ENCODE measurements at regions not wholly inside any gene's neighbourhood (a gene's known extent, or its start where the extent isn't known, plus 50 kb on each side); places are given as distances from the start of the nearest gene placed in this dataset.

GRCh38 chr6:135672256-135672655 is 174.7 kb upstream of the AHI1 start:
- Histone ChIP-seq H3K4me2 (ENCODE audit: insufficient read depth in 1 of 2, low read depth in 2 of 2, low read length in 2 of 2) (no peak overlapping the region), H3K27ac (ENCODE audit: low read depth, low read length) (no peak overlapping the region), H3K4ac (replicated peaks; ENCODE audit: insufficient read length, low read depth, low read length) (no peak overlapping the region), H3K9ac (replicated peaks in 1 of 4; ENCODE audit: extremely low read depth in 1 of 4, low read depth in 3 of 4, low read length in 3 of 4) (no peak overlapping the region), H3K9me3 (ENCODE audit: insufficient read depth in 2 of 2, low read depth in 1 of 2, low read length in 1 of 2) (no peaks in the 10 kb centered on the region), H2BK120ac (replicated peaks; ENCODE audit: low read depth, low read length) (no peak overlapping the region), H2BK20ac (ENCODE audit: low read length) (no peak overlapping the region), H3K4me3 (ENCODE audit: extremely low read depth in 1 of 4, insufficient read depth in 2 of 4, low read depth in 3 of 4, low read length in 4 of 4) (no peak overlapping the region), H3K79me1 (ENCODE audit: low read depth, low read length) (no peaks in the 10 kb centered on the region), H4K5ac (ENCODE audit: insufficient read length, low read depth, low read length) (no peak overlapping the region), H3K23ac (ENCODE audit: insufficient read length) (no peak overlapping the region), H3K4me1 (replicated peaks in 1 of 4; ENCODE audit: control insufficient read depth in 3 of 4, insufficient read depth in 4 of 4, low read length in 3 of 4) (no peaks in the 10 kb centered on the region; a peak in 1 of 7 replicates), H3K27me3 (replicated peaks in 1 of 4; ENCODE audit: control insufficient read depth in 3 of 4, extremely low read depth in 1 of 4, insufficient read depth in 3 of 4, low read length in 3 of 4) (no peaks in the 10 kb centered on the region), H4K8ac (ENCODE audit: extremely low read depth, insufficient read depth, low read length) (no peak overlapping the region), H3K36me3 (ENCODE audit: control insufficient read depth in 2 of 4, insufficient read depth in 4 of 4, low read length in 3 of 4) (no peaks in the 10 kb centered on the region), H4K91ac (replicated peaks; ENCODE audit: insufficient read length, low read length) (no peak overlapping the region), H4K20me1 (replicated peaks in 1 of 2; ENCODE audit: control insufficient read depth in 1 of 2, insufficient read depth in 2 of 2, low read length in 2 of 2) (no peaks in the 10 kb centered on the region), H2AFZ (ENCODE audit: low read length) (no peak overlapping the region), H3K79me2 (ENCODE audit: control insufficient read depth in 1 of 2, insufficient read depth in 2 of 2, low read length in 2 of 2) (no peaks in the 10 kb centered on the region), H3K18ac (ENCODE audit: extremely low read depth, low read length) (no peak overlapping the region), H2AK5ac (ENCODE audit: low read depth, low read length) (no peak overlapping the region), H3K14ac (ENCODE audit: insufficient read length) (no peak overlapping the region), H2BK5ac (ENCODE audit: low read depth, low read length) (no peak overlapping the region), H2BK12ac (ENCODE audit: low read depth, low read length) (no peak overlapping the region), H3K56ac (replicated peaks; ENCODE audit: insufficient read length, low read depth, low read length) (no peak overlapping the region), H3K23me2 (ENCODE audit: low read depth, low read length) (no peaks in the 10 kb centered on the region), H2BK15ac (ENCODE audit: low read length) (no peak overlapping the region)
- 89% methylated on average over 6 of the region's 6 CpGs; no CpG with 5 or more reads in 1 of the 2 experiments for WGBS, 2 experiments (ENCODE audit: extremely low coverage in 1 of 2, insufficient coverage in 1 of 2, insufficient read length in 1 of 2, insufficient replicate concordance in 2 of 2, low coverage in 1 of 2, low lambda C conversion rate in 2 of 2, missing lambda C conversion rate in 1 of 2)
- ChIA-PET CTCF (ENCODE audit: partially characterized antibody) (interaction anchor here (1.3 to 4.1 kb wide), 5 partner anchors 11 to 554 kb away, joined by 3 to 14 read pairs (median 7); no protein-coding TSS in a partner anchor), POLR2A (ENCODE audit: partially characterized antibody) (no interaction called here)
- no peak for TF ChIP-seq CHD2 (IDR thresholded peaks at IDR 0.05; ENCODE audit: low read length)
- TF ChIP-seq EZH2 (IDR thresholded peaks at IDR 0.05; ENCODE audit: low read depth, low read length, severe bottlenecking), result no peak
- no peak for TF ChIP-seq SP4 (IDR thresholded peaks at IDR 0.05; ENCODE audit: low read length)
- TF ChIP-seq SP2 (IDR thresholded peaks at IDR 0.05; ENCODE audit: low read length), result no peak
- TF ChIP-seq JUND (IDR thresholded peaks at IDR 0.05; ENCODE audit: low read length), result no peak
- no peak for TF ChIP-seq SIN3A (conservative IDR thresholded peaks at IDR 0.05 in 1 of 2, IDR thresholded peaks at IDR 0.05 in 1 of 2; ENCODE audit: low read depth in 1 of 2, low read length in 2 of 2)
- TF ChIP-seq SRF (IDR thresholded peaks at IDR 0.05; ENCODE audit: low read depth, low read length), result no peak
- no peak for TF ChIP-seq ATF3 (IDR thresholded peaks at IDR 0.05; ENCODE audit: insufficient read depth, low read depth, low read length)
- no peak for TF ChIP-seq SIX5 (IDR thresholded peaks at IDR 0.05; ENCODE audit: low read depth, low read length)
- FAIRE-seq, result no peak
- no peak for DNase-seq (ENCODE audit: low read depth in 1 of 2, low spot score in 2 of 2)
